ENCODE measurements at regions not wholly inside any gene's neighbourhood (a gene's known extent, or its start where the extent isn't known, plus 50 kb on each side); places are given as distances from the start of the nearest gene placed in this dataset.

DNA sequence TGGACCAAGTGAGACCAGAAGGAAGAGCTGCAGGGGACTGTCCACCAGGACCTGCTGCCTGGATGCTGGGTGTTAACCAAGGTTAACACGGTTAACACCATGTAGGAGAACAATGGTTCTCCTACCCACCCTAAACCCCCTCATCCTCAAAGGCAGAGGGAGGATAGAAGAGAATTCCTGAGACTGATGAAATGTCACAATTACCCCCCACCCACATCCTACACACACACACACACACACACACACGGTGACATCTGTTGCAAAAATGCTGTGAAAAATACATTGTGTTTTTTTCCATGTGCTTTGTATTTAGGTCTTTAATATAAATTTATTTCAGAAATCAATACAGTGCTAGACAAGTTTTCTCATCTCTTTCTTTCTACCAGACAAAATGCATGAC lies 113.9 kb upstream of the HES1 start:
- TF ChIP-seq, protein P1, sequence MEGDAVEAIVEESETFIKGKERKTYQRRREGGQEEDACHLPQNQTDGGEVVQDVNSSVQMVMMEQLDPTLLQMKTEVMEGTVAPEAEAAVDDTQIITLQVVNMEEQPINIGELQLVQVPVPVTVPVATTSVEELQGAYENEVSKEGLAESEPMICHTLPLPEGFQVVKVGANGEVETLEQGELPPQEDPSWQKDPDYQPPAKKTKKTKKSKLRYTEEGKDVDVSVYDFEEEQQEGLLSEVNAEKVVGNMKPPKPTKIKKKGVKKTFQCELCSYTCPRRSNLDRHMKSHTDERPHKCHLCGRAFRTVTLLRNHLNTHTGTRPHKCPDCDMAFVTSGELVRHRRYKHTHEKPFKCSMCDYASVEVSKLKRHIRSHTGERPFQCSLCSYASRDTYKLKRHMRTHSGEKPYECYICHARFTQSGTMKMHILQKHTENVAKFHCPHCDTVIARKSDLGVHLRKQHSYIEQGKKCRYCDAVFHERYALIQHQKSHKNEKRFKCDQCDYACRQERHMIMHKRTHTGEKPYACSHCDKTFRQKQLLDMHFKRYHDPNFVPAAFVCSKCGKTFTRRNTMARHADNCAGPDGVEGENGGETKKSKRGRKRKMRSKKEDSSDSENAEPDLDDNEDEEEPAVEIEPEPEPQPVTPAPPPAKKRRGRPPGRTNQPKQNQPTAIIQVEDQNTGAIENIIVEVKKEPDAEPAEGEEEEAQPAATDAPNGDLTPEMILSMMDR (IDR thresholded peaks at IDR 0.05) = no peak
- no peak for TF ChIP-seq POLR2A (IDR thresholded peaks at IDR 0.05; ENCODE audit: low read depth)
